HepG2 (cell line): ENCODE measurements at regions not wholly inside any gene's neighbourhood (a gene's known extent, or its start where the extent isn't known, plus 50 kb on each side); places are given as distances from the start of the nearest gene placed in this dataset.

ENCODE experiments used
- CBFB ChIP-seq: sonication (generic); formaldehyde crosslinking; IDR thresholded peaks from 2 replicates; pipeline ENCODE4 v1.4.0; 2020; ENCODE audit warnings: missing genetic modification reagents
- CREM ChIP-seq, 2 experiments: sonication (generic) in 1 of 2; formaldehyde crosslinking in 1 of 2; IDR thresholded peaks; 2 replicates each; pipeline versions ENCODE4 v1.4.0 to v1.6.1; 2016 to 2020; ENCODE audit warnings: antibody characterized with exemption in 1 of 2, mild to moderate bottlenecking in 1 of 2, missing genetic modification reagents in 1 of 2
- E2F2 ChIP-seq: sonication (generic); formaldehyde crosslinking; IDR thresholded peaks from 2 replicates; pipeline ENCODE4 v1.4.0; 2020; ENCODE audit warnings: missing genetic modification reagents, borderline replicate concordance
- ELF1 ChIP-seq: sonication (generic); formaldehyde crosslinking; IDR thresholded peaks from 2 replicates; pipeline ENCODE4 v1.4.0; 2020; ENCODE audit warnings: missing genetic modification reagents
- FOXA3 ChIP-seq: IDR thresholded peaks from 2 replicates; pipeline ENCODE4 v1.6.1; 2016; ENCODE audit warnings: missing genetic modification reagents, missing compliant biosample characterization
- FOXO1 ChIP-seq: sonication (generic); formaldehyde crosslinking; IDR thresholded peaks from 2 replicates; pipeline ENCODE4 v1.4.0; 2020; ENCODE audit warnings: missing genetic modification reagents
- GLI4 ChIP-seq: sonication (generic); formaldehyde crosslinking; IDR thresholded peaks from 2 replicates; pipeline ENCODE4 v1.5.1; 2020; ENCODE audit warnings: missing genetic modification reagents, mild to moderate bottlenecking, moderate library complexity, borderline replicate concordance
- HDAC1 ChIP-seq: sonication (generic); formaldehyde crosslinking; IDR thresholded peaks from 2 replicates; pipeline ENCODE4 v1.5.1; 2020; ENCODE audit warnings: mild to moderate bottlenecking, missing genetic modification reagents
- HOXA5 ChIP-seq: sonication (generic); formaldehyde crosslinking; IDR thresholded peaks from 2 replicates; pipeline ENCODE4 v1.4.0; 2020; ENCODE audit warnings: missing genetic modification reagents
- KLF13 ChIP-seq: sonication (generic); formaldehyde crosslinking; IDR thresholded peaks from 2 replicates; pipeline ENCODE4 v1.4.0; 2020; ENCODE audit warnings: mild to moderate bottlenecking, missing genetic modification reagents
- MAZ ChIP-seq, 2 experiments: sonication (generic) in 1 of 2; formaldehyde crosslinking in 1 of 2; IDR thresholded peaks; 2 replicates each; pipeline versions ENCODE4 v1.5.0 to v1.6.1; 2012 to 2020; ENCODE audit warnings: low read depth in 2 of 2, mild to moderate bottlenecking in 2 of 2, borderline replicate concordance in 1 of 2, improper control_type of control experiment in 1 of 2, low read length in 1 of 2, missing genetic modification reagents in 1 of 2, moderate library complexity in 1 of 2
- NFE2L1 ChIP-seq: sonication (generic); formaldehyde crosslinking; IDR thresholded peaks from 2 replicates; pipeline ENCODE4 v1.4.0; 2020; ENCODE audit warnings: missing genetic modification reagents, mild to moderate bottlenecking, borderline replicate concordance
- NR2F6 ChIP-seq, 2 experiments: IDR thresholded peaks; 2 replicates each; pipeline ENCODE4 v1.6.1; 2016; ENCODE audit warnings: antibody characterized with exemption in 1 of 2, mild to moderate bottlenecking in 1 of 2
- PTBP1 ChIP-seq: fragments of 200-400 bp; formaldehyde crosslinking; IDR thresholded peaks from 2 replicates; pipeline ENCODE4 v1.6.1; 2018; ENCODE audit warnings: low read length, low read depth; ENCODE audit not compliant: poor library complexity, severe bottlenecking
- RAD21 ChIP-seq: fragments of 450-650 bp; formaldehyde crosslinking; IDR thresholded peaks from 2 replicates; pipeline ENCODE4 v1.5.0; 2020; ENCODE audit warnings: mild to moderate bottlenecking
- RXRA ChIP-seq: sonication (generic); formaldehyde crosslinking; IDR thresholded peaks from 2 replicates; pipeline ENCODE4 v1.5.1; 2020; ENCODE audit warnings: missing genetic modification reagents
- SP1 ChIP-seq, 2 experiments: fragments of 450-650 bp in 1 of 2; sonication (generic) in 1 of 2; formaldehyde crosslinking in 1 of 2; IDR thresholded peaks; 2 replicates each; pipeline versions ENCODE4 v1.4.0 to v1.6.1; 2016 to 2020; ENCODE audit warnings: missing genetic modification reagents in 1 of 2
- ZBTB38 ChIP-seq: sonication (generic); formaldehyde crosslinking; IDR thresholded peaks from 2 replicates; pipeline ENCODE4 v1.5.1; 2020; ENCODE audit warnings: mild to moderate bottlenecking, missing genetic modification reagents
- ZMAT5 ChIP-seq: sonication (generic); formaldehyde crosslinking; IDR thresholded peaks from 2 replicates; pipeline ENCODE4 v1.5.0; 2020; ENCODE audit warnings: mild to moderate bottlenecking, low read depth, missing genetic modification reagents, borderline replicate concordance
- ZNF335 ChIP-seq: sonication (generic); formaldehyde crosslinking; IDR thresholded peaks from 2 replicates; pipeline ENCODE4 v1.4.0; 2020; ENCODE audit warnings: missing genetic modification reagents
- ZNF510 ChIP-seq: sonication (generic); formaldehyde crosslinking; IDR thresholded peaks from 2 replicates; pipeline ENCODE4 v1.4.0; 2020; ENCODE audit warnings: low read depth, mild to moderate bottlenecking, missing genetic modification reagents
- ZNF550 ChIP-seq: sonication (generic); formaldehyde crosslinking; IDR thresholded peaks from 2 replicates; pipeline ENCODE4 v1.4.0; 2020; ENCODE audit warnings: mild to moderate bottlenecking, missing genetic modification reagents, borderline replicate concordance
- ZNF670 ChIP-seq: sonication (generic); formaldehyde crosslinking; IDR thresholded peaks from 2 replicates; pipeline ENCODE4 v1.8.0; 2022; ENCODE audit warnings: mild to moderate bottlenecking, missing genetic modification reagents, borderline replicate concordance
- ZNF713 ChIP-seq: sonication (generic); formaldehyde crosslinking; IDR thresholded peaks from 2 replicates; pipeline ENCODE4 v1.4.0; 2020; ENCODE audit warnings: mild to moderate bottlenecking, missing genetic modification reagents
- TF ChIP-seq, protein P1 (sequence below): sonication (generic); formaldehyde crosslinking; IDR thresholded peaks from 2 replicates; pipeline ENCODE4 v1.4.0; 2020; ENCODE audit warnings: missing genetic modification reagents

- TF ChIP-seq, protein P1, sequence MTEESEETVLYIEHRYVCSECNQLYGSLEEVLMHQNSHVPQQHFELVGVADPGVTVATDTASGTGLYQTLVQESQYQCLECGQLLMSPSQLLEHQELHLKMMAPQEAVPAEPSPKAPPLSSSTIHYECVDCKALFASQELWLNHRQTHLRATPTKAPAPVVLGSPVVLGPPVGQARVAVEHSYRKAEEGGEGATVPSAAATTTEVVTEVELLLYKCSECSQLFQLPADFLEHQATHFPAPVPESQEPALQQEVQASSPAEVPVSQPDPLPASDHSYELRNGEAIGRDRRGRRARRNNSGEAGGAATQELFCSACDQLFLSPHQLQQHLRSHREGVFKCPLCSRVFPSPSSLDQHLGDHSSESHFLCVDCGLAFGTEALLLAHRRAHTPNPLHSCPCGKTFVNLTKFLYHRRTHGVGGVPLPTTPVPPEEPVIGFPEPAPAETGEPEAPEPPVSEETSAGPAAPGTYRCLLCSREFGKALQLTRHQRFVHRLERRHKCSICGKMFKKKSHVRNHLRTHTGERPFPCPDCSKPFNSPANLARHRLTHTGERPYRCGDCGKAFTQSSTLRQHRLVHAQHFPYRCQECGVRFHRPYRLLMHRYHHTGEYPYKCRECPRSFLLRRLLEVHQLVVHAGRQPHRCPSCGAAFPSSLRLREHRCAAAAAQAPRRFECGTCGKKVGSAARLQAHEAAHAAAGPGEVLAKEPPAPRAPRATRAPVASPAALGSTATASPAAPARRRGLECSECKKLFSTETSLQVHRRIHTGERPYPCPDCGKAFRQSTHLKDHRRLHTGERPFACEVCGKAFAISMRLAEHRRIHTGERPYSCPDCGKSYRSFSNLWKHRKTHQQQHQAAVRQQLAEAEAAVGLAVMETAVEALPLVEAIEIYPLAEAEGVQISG (CRISPR knock-in tag) = peak; percentile 47; the same call in 1 of the 2 replicates
- peak; percentile 53; the same call in 1 of the 2 replicates for TF ChIP-seq ELF1 (CRISPR knock-in tag)
- TF ChIP-seq KLF13 (CRISPR knock-in tag) = no peak
- TF ChIP-seq HOXA5 (CRISPR knock-in tag) = no peak
- no peak for TF ChIP-seq CBFB
- TF ChIP-seq ZNF670 = no peak
- TF ChIP-seq NFE2L1 (CRISPR knock-in tag) = no peak
- TF ChIP-seq CREM (IDR thresholded peaks at IDR 0.05) = no peak
- TF ChIP-seq CREM (CRISPR knock-in tag; IDR thresholded peaks at IDR 0.05) = no peak
- TF ChIP-seq SP1 (IDR thresholded peaks at IDR 0.05) = no peak
- no peak for TF ChIP-seq SP1 (CRISPR knock-in tag; IDR thresholded peaks at IDR 0.05)
- peak; percentile 43; the same call in 1 of the 2 replicates for TF ChIP-seq FOXO1 (CRISPR knock-in tag)
- TF ChIP-seq ZBTB38 (CRISPR knock-in tag) = 0 out of 2 replicates have a peak, but pooled peaks have one; percentile 44
- no peak for TF ChIP-seq ZNF510
- TF ChIP-seq ZNF713 = no peak
- no peak for TF ChIP-seq ZNF550 (CRISPR knock-in tag)
- TF ChIP-seq FOXA3 (CRISPR knock-in tag) = peak; percentile 66
- TF ChIP-seq ZNF335 = no peak
- TF ChIP-seq MAZ (IDR thresholded peaks at IDR 0.05; ENCODE audit: borderline replicate concordance, low read depth, low read length) = no peak
- no peak for TF ChIP-seq MAZ (CRISPR knock-in tag; IDR thresholded peaks at IDR 0.05; ENCODE audit: low read depth)
- TF ChIP-seq RXRA (CRISPR knock-in tag) = peak; percentile 96
- TF ChIP-seq GLI4 (CRISPR knock-in tag) = no peak
- no peak for TF ChIP-seq ZMAT5 (CRISPR knock-in tag)
- TF ChIP-seq NR2F6 (IDR thresholded peaks at IDR 0.05) = no peak
- peak; percentile 64 for TF ChIP-seq NR2F6 (CRISPR knock-in tag; IDR thresholded peaks at IDR 0.05)
- TF ChIP-seq E2F2 (CRISPR knock-in tag) = no peak
- TF ChIP-seq RAD21 = no peak
- TF ChIP-seq PTBP1 = no peak
- 0 out of 2 replicates have a peak, but pooled peaks have one; percentile 30 for TF ChIP-seq HDAC1 (CRISPR knock-in tag)
Observed at GRCh38 chr1:245094954-245095353, 59.8 kb upstream of the KIF26B start (continued).
